Common myeloid progenitor, CD34-positive (primary cell): ENCODE measurements at regions not wholly inside any gene's neighbourhood (a gene's known extent, or its start where the extent isn't known, plus 50 kb on each side); places are given as distances from the start of the nearest gene placed in this dataset.
A peak's percentile ranks its signal among the peaks of the same experiment; 100 is the strongest.
"Not testable (repeated sequence)": the region's sequence is repeated elsewhere in the genome, so short reads cannot be mapped to it uniquely, and the experiment has no call there.

Experiments
- CTCF ChIA-PET: fragments of 350-600 bp; sonication (Branson Sonifier 250); formaldehyde crosslinking; loops from one replicate; lab custom pipeline; 2021; ENCODE audit warnings: antibody characterized with exemption; lab: Charles Lee
- POLR2A ChIA-PET: fragments of 350-600 bp; sonication (Branson Sonifier 250); formaldehyde crosslinking; loops from one replicate; lab custom pipeline; 2021; ENCODE audit warnings: antibody characterized with exemption; lab: Charles Lee
- DNase-seq, 3 donors: peaks; one replicate each; pipeline versions ENCODE4 v3.0.0 to v3.0.0-alpha.2; 2013
- H3K27ac ChIP-seq, 2 experiments: 1 replicate in 1 of 2; 2 replicates in 1 of 2; pipeline ENCODE4 v1.7.0; 2013; ENCODE audit warnings: inconsistent platforms in 2 of 2, low read length in 2 of 2, mild to moderate bottlenecking in 2 of 2, low read depth in 1 of 2, moderate library complexity in 1 of 2; ENCODE audit not compliant: severe bottlenecking in 2 of 2, insufficient read depth in 1 of 2, poor library complexity in 1 of 2
- H3K27me3 ChIP-seq, 5 experiments: replicated peaks in 2 of 5; 1 replicate in 3 of 5; 2 replicates in 2 of 5; pipeline versions ENCODE4 v1.6.1 to v1.7.0; 2013; ENCODE audit warnings: low read length in 4 of 5, mild to moderate bottlenecking in 2 of 5, moderate library complexity in 2 of 5, inconsistent platforms in 1 of 5; ENCODE audit not compliant: insufficient read depth in 5 of 5, control insufficient read depth in 4 of 5
- H3K36me3 ChIP-seq, 4 experiments: 1 replicate in 2 of 4; 2 replicates in 2 of 4; pipeline versions ENCODE4 v1.6.1 to v1.7.0; 2013; ENCODE audit warnings: low read length in 3 of 4, control low read depth in 1 of 4, mild to moderate bottlenecking in 1 of 4; ENCODE audit not compliant: control insufficient read depth in 4 of 4, insufficient read depth in 4 of 4
- H3K4me1 ChIP-seq, 4 experiments: 1 replicate in 3 of 4; 2 replicates in 1 of 4; pipeline versions ENCODE4 v1.6.1 to v1.7.1; 2013; ENCODE audit warnings: low read length in 3 of 4, mild to moderate bottlenecking in 3 of 4, control low read depth in 1 of 4, inconsistent platforms in 1 of 4, moderate library complexity in 1 of 4; ENCODE audit not compliant: control insufficient read depth in 4 of 4, insufficient read depth in 4 of 4; ENCODE audit errors: control extremely low read depth in 1 of 4
- H3K4me3 ChIP-seq, 7 experiments: 1 replicate in 4 of 7; 2 replicates in 3 of 7; pipeline versions ENCODE4 v1.5.1 to v1.7.0; 2013; ENCODE audit warnings: mild to moderate bottlenecking in 7 of 7, low read length in 6 of 7, moderate library complexity in 6 of 7, inconsistent platforms in 2 of 7, low read depth in 2 of 7, control low read depth in 1 of 7; ENCODE audit not compliant: insufficient read depth in 4 of 7, control insufficient read depth in 1 of 7; ENCODE audit errors: extremely low read depth in 1 of 7
- H3K9me3 ChIP-seq, 5 experiments: 1 replicate in 4 of 5; 2 replicates in 1 of 5; pipeline versions ENCODE4 v1.6.1 to v1.7.1; 2013; ENCODE audit warnings: low read length in 4 of 5, mild to moderate bottlenecking in 2 of 5, inconsistent platforms in 1 of 5, low read depth in 1 of 5, moderate library complexity in 1 of 5; ENCODE audit not compliant: control insufficient read depth in 4 of 5, insufficient read depth in 2 of 5; ENCODE audit errors: control extremely low read depth in 1 of 5
- WGBS: methylation state at CpG from one replicate; pipeline ENCODE4 v1.1.5; 2013; ENCODE audit not compliant: insufficient coverage; 5-methylcytosine and 5-hydroxymethylcytosine counted together

- DNase-seq = peak; percentile 3 to 21 (median 20)
- H3K27me3 ChIP-seq = no peaks in the 10 kb centered on the region
- H3K4me3 ChIP-seq = peak overlapping the region in 3 of 7 experiments; percentile 11 to 48 (median 15)
- 6% methylated on average over 2 of the region's 3 CpGs for WGBS
- ChIA-PET POLR2A (interaction anchor here (0.7 kb wide), 1 partner anchor 691 kb away, joined by 3 read pairs; no protein-coding TSS in a partner anchor), CTCF (no interaction called here)
- H3K4me1 ChIP-seq = peaks cover 3 to 14% (median 9%) of the 10 kb centered on the region in 4 experiments
- H3K27ac ChIP-seq = no peak overlapping the region
- H3K9me3 ChIP-seq = no peaks in the 10 kb centered on the region
- no peaks in the 10 kb centered on the region for H3K36me3 ChIP-seq
Observed at GRCh38 chr4:171342646-171343045, 470.6 kb upstream of the GALNTL6 start.

- DNase-seq = no peak
- Histone ChIP-seq H3K4me3 (no peak overlapping the region), H3K4me1 (peaks cover 3 to 14% (median 9%) of the 10 kb centered on the region in 4 experiments), H3K36me3 (no peaks in the 10 kb centered on the region), H3K27me3 (no peaks in the 10 kb centered on the region), H3K9me3 (no peaks in the 10 kb centered on the region), H3K27ac (no peak overlapping the region)
- ChIA-PET POLR2A (no interaction called here), CTCF (no interaction called here)
- 100% methylated on average over 2 of the region's 6 CpGs for WGBS
Observed at GRCh38 chr4:171340258-171340657, 472.9 kb upstream of the GALNTL6 start.

GRCh38 chr4:171334549-171334948 lies 478.7 kb upstream of the GALNTL6 start:
- WGBS = 100% methylated on average over 1 of the region's 4 CpGs
- Histone ChIP-seq H3K9me3 (peaks cover 0 to 3% (median 2%) of the 10 kb centered on the region in 5 experiments), H3K36me3 (no peaks in the 10 kb centered on the region), H3K4me3 (no peak overlapping the region), H3K27me3 (no peaks in the 10 kb centered on the region), H3K27ac (no peak overlapping the region), H3K4me1 (no peaks in the 10 kb centered on the region)
- DNase-seq = no peak
- ChIA-PET CTCF (no interaction called here), POLR2A (no interaction called here)

GRCh38 chr4:171308661-171309060 lies 504.5 kb upstream of the GALNTL6 start:
- CTCF ChIA-PET = no interaction called here
- Histone ChIP-seq H3K4me3 (no peak overlapping the region), H3K36me3 (no peaks in the 10 kb centered on the region), H3K4me1 (no peaks in the 10 kb centered on the region), H3K27me3 (no peaks in the 10 kb centered on the region), H3K9me3 (peaks cover 0 to 1% (median 0%) of the 10 kb centered on the region in 5 experiments), H3K27ac (no peak overlapping the region)
- DNase-seq = no peak
- POLR2A ChIA-PET = no interaction called here

GRCh38 chr4:171298048-171298718 lies 515.0 kb upstream of the GALNTL6 start:
- DNase-seq, H3K27ac ChIP-seq, H3K9me3 ChIP-seq, CTCF ChIA-PET, H3K27me3 ChIP-seq, H3K36me3 ChIP-seq, H3K4me1 ChIP-seq, POLR2A ChIA-PET: not testable (repeated sequence)
- 97% methylated on average over 48 of the region's 52 CpGs for WGBS
- H3K4me3 ChIP-seq = peak overlapping the region in 1 of 7 experiments; percentile 19

- POLR2A ChIA-PET = no interaction called here
- no peak for DNase-seq
- no peak overlapping the region for H3K27ac ChIP-seq
- H3K9me3 ChIP-seq = peaks cover 0 to 2% (median 0%) of the 10 kb centered on the region in 5 experiments
- WGBS = no CpG with 5 or more reads among the region's 3 CpGs
- no peaks in the 10 kb centered on the region for H3K36me3 ChIP-seq
- H3K4me3 ChIP-seq = no peak overlapping the region
- no peaks in the 10 kb centered on the region for H3K4me1 ChIP-seq
- H3K27me3 ChIP-seq = no peaks in the 10 kb centered on the region
- CTCF ChIA-PET = no interaction called here
Observed at GRCh38 chr4:171288816-171289432, 524.3 kb upstream of the GALNTL6 start.

GRCh38 chr4:171281359-171281758 lies 531.8 kb upstream of the GALNTL6 start:
- no peak overlapping the region for H3K4me3 ChIP-seq
- H3K36me3 ChIP-seq = no peaks in the 10 kb centered on the region
- WGBS = 100% methylated on average over 2 of the region's 4 CpGs
- H3K27ac ChIP-seq = no peak overlapping the region
- no peaks in the 10 kb centered on the region for H3K27me3 ChIP-seq
- H3K4me1 ChIP-seq = no peaks in the 10 kb centered on the region
- CTCF ChIA-PET = no interaction called here
- POLR2A ChIA-PET = no interaction called here
- H3K9me3 ChIP-seq = no peaks in the 10 kb centered on the region
- DNase-seq = no peak
